ENCODE measurements at regions not wholly inside any gene's neighbourhood (a gene's known extent, or its start where the extent isn't known, plus 50 kb on each side); places are given as distances from the start of the nearest gene placed in this dataset.

DNA sequence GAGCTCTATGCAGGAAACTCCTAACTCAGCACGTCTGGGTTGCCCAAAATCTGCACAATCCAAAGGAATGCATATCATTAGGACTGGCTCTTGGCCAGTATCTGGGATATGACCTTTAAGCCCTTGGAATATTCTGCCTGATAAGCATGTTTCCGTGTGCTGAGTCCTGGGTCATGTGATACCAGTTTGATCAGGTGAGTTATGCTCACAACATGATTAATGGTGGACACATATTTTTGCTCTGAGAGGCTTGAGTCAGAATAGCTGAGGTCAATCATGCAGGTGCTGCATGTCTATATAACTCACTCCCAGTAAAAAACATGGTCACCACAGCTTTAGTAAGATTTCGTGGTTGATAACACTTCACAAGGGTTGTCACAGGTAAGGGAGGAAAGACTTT, 408.8 kb downstream of the YTHDC2 start:
- TF ChIP-seq, protein P1, sequence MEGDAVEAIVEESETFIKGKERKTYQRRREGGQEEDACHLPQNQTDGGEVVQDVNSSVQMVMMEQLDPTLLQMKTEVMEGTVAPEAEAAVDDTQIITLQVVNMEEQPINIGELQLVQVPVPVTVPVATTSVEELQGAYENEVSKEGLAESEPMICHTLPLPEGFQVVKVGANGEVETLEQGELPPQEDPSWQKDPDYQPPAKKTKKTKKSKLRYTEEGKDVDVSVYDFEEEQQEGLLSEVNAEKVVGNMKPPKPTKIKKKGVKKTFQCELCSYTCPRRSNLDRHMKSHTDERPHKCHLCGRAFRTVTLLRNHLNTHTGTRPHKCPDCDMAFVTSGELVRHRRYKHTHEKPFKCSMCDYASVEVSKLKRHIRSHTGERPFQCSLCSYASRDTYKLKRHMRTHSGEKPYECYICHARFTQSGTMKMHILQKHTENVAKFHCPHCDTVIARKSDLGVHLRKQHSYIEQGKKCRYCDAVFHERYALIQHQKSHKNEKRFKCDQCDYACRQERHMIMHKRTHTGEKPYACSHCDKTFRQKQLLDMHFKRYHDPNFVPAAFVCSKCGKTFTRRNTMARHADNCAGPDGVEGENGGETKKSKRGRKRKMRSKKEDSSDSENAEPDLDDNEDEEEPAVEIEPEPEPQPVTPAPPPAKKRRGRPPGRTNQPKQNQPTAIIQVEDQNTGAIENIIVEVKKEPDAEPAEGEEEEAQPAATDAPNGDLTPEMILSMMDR (conservative IDR thresholded peaks at IDR 0.05; ENCODE audit: low read depth, low read length) = no peak
- TF ChIP-seq RFX5 (IDR thresholded peaks at IDR 0.05; ENCODE audit: low read depth, low read length) = no peak
- TF ChIP-seq POLR2A (IDR thresholded peaks at IDR 0.05; ENCODE audit: low read depth, low read length) = no peak
- TF ChIP-seq, protein P2, sequence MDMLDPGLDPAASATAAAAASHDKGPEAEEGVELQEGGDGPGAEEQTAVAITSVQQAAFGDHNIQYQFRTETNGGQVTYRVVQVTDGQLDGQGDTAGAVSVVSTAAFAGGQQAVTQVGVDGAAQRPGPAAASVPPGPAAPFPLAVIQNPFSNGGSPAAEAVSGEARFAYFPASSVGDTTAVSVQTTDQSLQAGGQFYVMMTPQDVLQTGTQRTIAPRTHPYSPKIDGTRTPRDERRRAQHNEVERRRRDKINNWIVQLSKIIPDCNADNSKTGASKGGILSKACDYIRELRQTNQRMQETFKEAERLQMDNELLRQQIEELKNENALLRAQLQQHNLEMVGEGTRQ (IDR thresholded peaks at IDR 0.05; ENCODE audit: low read depth, low read length) = no peak
- no peak for TF ChIP-seq CEBPB (IDR thresholded peaks at IDR 0.05; ENCODE audit: low read depth, low read length)
